H9 (cell line): ENCODE measurements at regions not wholly inside any gene's neighbourhood (a gene's known extent, or its start where the extent isn't known, plus 50 kb on each side); places are given as distances from the start of the nearest gene placed in this dataset.

Experiments used
- DNase-seq: peaks from one replicate; pipeline ENCODE4 v3.0.0-alpha.2; 2017
- H2AFZ ChIP-seq: one replicate; pipeline ENCODE4 v1.6.1; 2013; ENCODE audit warnings: mild to moderate bottlenecking, low read length, control low read depth, moderate library complexity
- H2AK5ac ChIP-seq: 2 replicates; pipeline ENCODE4 v1.6.1; 2013; ENCODE audit warnings: low read length, control low read depth, mixed read lengths; ENCODE audit not compliant: insufficient read length
- H2BK120ac ChIP-seq: one replicate; pipeline ENCODE4 v1.6.1; 2013; ENCODE audit warnings: low read depth, mild to moderate bottlenecking, low read length, control low read depth, inconsistent platforms; ENCODE audit not compliant: poor library complexity, severe bottlenecking
- H2BK12ac ChIP-seq: 2 replicates; pipeline ENCODE4 v1.6.1; 2013; ENCODE audit warnings: low read length, control low read depth, mixed read lengths, low read depth; ENCODE audit not compliant: insufficient read length
- H2BK15ac ChIP-seq: 2 replicates; pipeline ENCODE4 v1.6.1; 2013; ENCODE audit warnings: low read depth, low read length, control low read depth
- H2BK20ac ChIP-seq: one replicate; pipeline ENCODE4 v1.6.1; 2013; ENCODE audit warnings: low read depth, mild to moderate bottlenecking, low read length, control low read depth, inconsistent platforms; ENCODE audit not compliant: poor library complexity, severe bottlenecking
- H2BK5ac ChIP-seq: 2 replicates; pipeline ENCODE4 v1.6.1; 2013; ENCODE audit warnings: low read length, control low read depth, mixed read lengths; ENCODE audit not compliant: insufficient read length
- H3K14ac ChIP-seq: 2 replicates; pipeline ENCODE4 v1.6.1; 2013; ENCODE audit warnings: low read length, control low read depth; ENCODE audit not compliant: insufficient read depth
- H3K18ac ChIP-seq: 2 replicates; pipeline ENCODE4 v1.6.1; 2013; ENCODE audit warnings: low read depth, mild to moderate bottlenecking, mixed read lengths, low read length, control low read depth; ENCODE audit not compliant: insufficient read length
- H3K23ac ChIP-seq: 2 replicates; pipeline ENCODE4 v1.6.1; 2013; ENCODE audit warnings: low read length, control low read depth, mixed read lengths, low read depth; ENCODE audit not compliant: insufficient read length
- H3K23me2 ChIP-seq: 2 replicates; pipeline ENCODE4 v1.6.1; 2013; ENCODE audit warnings: low read depth, mild to moderate bottlenecking, mixed read lengths, low read length, control low read depth; ENCODE audit not compliant: insufficient read length, poor library complexity, severe bottlenecking
- H3K27ac ChIP-seq: 2 replicates; pipeline ENCODE4 v1.5.1; 2013; ENCODE audit warnings: low read length, control low read depth, mixed read lengths, low read depth; ENCODE audit not compliant: insufficient read length
- H3K27me3 ChIP-seq: 2 replicates; pipeline ENCODE4 v1.6.1; 2013; ENCODE audit warnings: low read length, control low read depth, inconsistent platforms; ENCODE audit not compliant: insufficient read depth
- H3K4ac ChIP-seq: 2 replicates; pipeline ENCODE4 v1.6.1; 2013; ENCODE audit warnings: low read depth, mild to moderate bottlenecking, control low read depth, inconsistent platforms, low read length, moderate library complexity
- H3K4me1 ChIP-seq: 2 replicates; pipeline ENCODE4 v1.6.1; 2013; ENCODE audit warnings: low read length, control low read depth, inconsistent platforms; ENCODE audit not compliant: insufficient read depth
- H3K4me2 ChIP-seq: 2 replicates; pipeline ENCODE4 v1.6.1; 2013; ENCODE audit warnings: low read length, control low read depth, mixed read lengths; ENCODE audit not compliant: insufficient read length, insufficient read depth
- H3K56ac ChIP-seq: 2 replicates; pipeline ENCODE4 v1.6.1; 2013; ENCODE audit warnings: low read depth, mild to moderate bottlenecking, mixed read lengths, low read length, control low read depth; ENCODE audit not compliant: insufficient read length
- H3K79me1 ChIP-seq: 2 replicates; pipeline ENCODE4 v1.6.1; 2013; ENCODE audit warnings: low read depth, mild to moderate bottlenecking, moderate library complexity, low read length, control low read depth, inconsistent platforms; ENCODE audit not compliant: insufficient read depth, poor library complexity, severe bottlenecking
- H3K79me2 ChIP-seq: 2 replicates; pipeline ENCODE4 v1.6.1; 2013; ENCODE audit warnings: low read length, control low read depth, inconsistent platforms; ENCODE audit not compliant: insufficient read depth
- H3K9ac ChIP-seq: 2 replicates; pipeline ENCODE4 v1.6.1; 2013; ENCODE audit warnings: low read length, control low read depth, mixed read lengths; ENCODE audit not compliant: insufficient read length; ENCODE audit errors: extremely low read depth
- H3K9me3 ChIP-seq: one replicate; pipeline ENCODE4 v1.6.1; 2013; ENCODE audit warnings: low read depth, low read length, inconsistent platforms; ENCODE audit not compliant: control insufficient read depth
- H3T11ph ChIP-seq: one replicate; pipeline ENCODE4 v1.6.1; 2013; ENCODE audit warnings: mild to moderate bottlenecking, low read length, control low read depth, inconsistent platforms
- H4K20me1 ChIP-seq: one replicate; pipeline ENCODE4 v1.6.1; 2013; ENCODE audit not compliant: control insufficient read depth, insufficient read length, insufficient read depth
- H4K5ac ChIP-seq: 2 replicates; pipeline ENCODE4 v1.6.1; 2013; ENCODE audit warnings: low read depth, mild to moderate bottlenecking, mixed read lengths, low read length, control low read depth; ENCODE audit not compliant: insufficient read length
- H4K8ac ChIP-seq: replicated peaks from 2 replicates; pipeline ENCODE4 v1.6.1; 2013; ENCODE audit warnings: low read length, control low read depth, mixed read lengths, low read depth; ENCODE audit not compliant: insufficient read length
- H4K91ac ChIP-seq: 2 replicates; pipeline ENCODE4 v1.6.1; 2013; ENCODE audit warnings: low read depth, mild to moderate bottlenecking, moderate library complexity, mixed read lengths, low read length, control low read depth; ENCODE audit not compliant: insufficient read length
- H3K27ac Mint-ChIP-seq, 3 experiments: 2 replicates in 2 of 3; 3 replicates in 1 of 3; pipeline ENCODE4 v1.8.0; 2020 to 2021; ENCODE audit warnings: mixed read lengths in 3 of 3, mild to moderate bottlenecking in 1 of 3, moderate library complexity in 1 of 3
- H3K27me3 Mint-ChIP-seq: 2 replicates; pipeline ENCODE4 v1.8.0; 2021; ENCODE audit warnings: low read depth, mild to moderate bottlenecking, moderate library complexity, mixed read lengths
- H3K36me3 Mint-ChIP-seq, 3 experiments: 2 replicates in 2 of 3; 3 replicates in 1 of 3; pipeline ENCODE4 v1.8.0; 2020 to 2021; ENCODE audit warnings: low read depth in 3 of 3, mixed read lengths in 3 of 3; ENCODE audit not compliant: insufficient read depth in 1 of 3
- H3K4me1 Mint-ChIP-seq, 2 experiments: 2 replicates each; pipeline ENCODE4 v1.8.0; 2020; ENCODE audit warnings: mixed read lengths in 2 of 2
- H3K4me3 Mint-ChIP-seq, 2 experiments: 2 replicates in 1 of 2; 3 replicates in 1 of 2; pipeline ENCODE4 v1.8.0; 2020 to 2021; ENCODE audit warnings: mild to moderate bottlenecking in 2 of 2, mixed read lengths in 2 of 2, moderate library complexity in 1 of 2
- H3K9me3 Mint-ChIP-seq, 2 experiments: 2 replicates in 1 of 2; 3 replicates in 1 of 2; pipeline ENCODE4 v1.8.0; 2020; ENCODE audit warnings: mild to moderate bottlenecking in 2 of 2, mixed read lengths in 2 of 2, moderate library complexity in 1 of 2
- WGBS: extraction: QIAGEN DNeasy Blood & Tissue Kit; methylation state at CpG from one replicate; pipeline ENCODE4 v1.1.7; 2013; ENCODE audit warnings: missing lambda C conversion rate, low lambda C conversion rate, mixed read lengths; ENCODE audit not compliant: insufficient read length; ENCODE audit errors: extremely low coverage; 5-methylcytosine and 5-hydroxymethylcytosine counted together
- TF ChIP-seq, protein P1 (sequence below): fragments of 200-600 bp; sonication (generic); conservative IDR thresholded peaks from 3 replicates; pipeline ENCODE4 v1.8.0; 2021; ENCODE audit warnings: antibody characterized with exemption, mild to moderate bottlenecking

DNA sequence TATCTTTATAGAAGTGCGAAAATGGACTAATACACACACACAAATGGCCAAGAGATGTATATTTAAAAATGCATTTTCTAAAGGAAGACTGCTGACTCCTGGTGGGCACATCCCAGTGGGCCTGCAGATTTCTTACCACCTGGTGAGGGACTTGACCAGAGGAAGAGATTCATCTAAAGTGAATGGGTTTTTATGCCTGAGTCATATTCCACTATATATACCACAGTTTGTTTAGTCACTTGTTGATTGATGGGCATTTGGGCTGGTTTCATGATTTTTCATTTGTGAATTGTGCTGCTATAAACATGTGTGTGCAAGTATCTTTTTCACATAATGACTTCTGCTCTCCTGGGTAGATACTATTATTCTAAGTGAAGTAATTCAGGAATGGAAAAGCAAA, 277.3 kb downstream of the SLC16A7 start:
- Mint-ChIP-seq H3K27me3 (no peaks in the 10 kb centered on the region), H3K27ac (no peak overlapping the region; a peak in 1 of 7 replicates), H3K4me3 (no peak overlapping the region), H3K36me3 (peaks cover 0 to 5% (median 0%) of the 10 kb centered on the region in 3 experiments; a peak in 2 of 7 replicates), H3K9me3 (peaks cover 0 to 5% of the 10 kb centered on the region in 2 experiments; a peak in 3 of 5 replicates), H3K4me1 (peaks cover 26 to 30% of the 10 kb centered on the region in 2 experiments)
- Histone ChIP-seq H3K9me3 (no peaks in the 10 kb centered on the region), H4K8ac (no peak overlapping the region), H4K91ac (no peak overlapping the region), H2BK12ac (no peak overlapping the region), H3K23me2 (no peaks in the 10 kb centered on the region), H3K4me2 (no peak overlapping the region), H3K14ac (no peak overlapping the region), H3K4me1 (no peaks in the 10 kb centered on the region; the same call in 1 of the 2 replicates), H2BK15ac (no peak overlapping the region), H3K18ac (no peak overlapping the region), H3K9ac (no peak overlapping the region), H2AK5ac (no peak overlapping the region), H4K20me1 (no peaks in the 10 kb centered on the region), H3K27ac (no peak overlapping the region), H3K4ac (no peak overlapping the region), H3K27me3 (no peaks in the 10 kb centered on the region), H2BK20ac (no peak overlapping the region), H2AFZ (no peak overlapping the region), H4K5ac (no peak overlapping the region), H2BK5ac (no peak overlapping the region), H3K79me1 (no peaks in the 10 kb centered on the region), H3K56ac (no peak overlapping the region), H3K23ac (no peak overlapping the region), H3T11ph (no peak overlapping the region), H2BK120ac (no peak overlapping the region), H3K79me2 (no peaks in the 10 kb centered on the region)
- TF ChIP-seq, protein P1, sequence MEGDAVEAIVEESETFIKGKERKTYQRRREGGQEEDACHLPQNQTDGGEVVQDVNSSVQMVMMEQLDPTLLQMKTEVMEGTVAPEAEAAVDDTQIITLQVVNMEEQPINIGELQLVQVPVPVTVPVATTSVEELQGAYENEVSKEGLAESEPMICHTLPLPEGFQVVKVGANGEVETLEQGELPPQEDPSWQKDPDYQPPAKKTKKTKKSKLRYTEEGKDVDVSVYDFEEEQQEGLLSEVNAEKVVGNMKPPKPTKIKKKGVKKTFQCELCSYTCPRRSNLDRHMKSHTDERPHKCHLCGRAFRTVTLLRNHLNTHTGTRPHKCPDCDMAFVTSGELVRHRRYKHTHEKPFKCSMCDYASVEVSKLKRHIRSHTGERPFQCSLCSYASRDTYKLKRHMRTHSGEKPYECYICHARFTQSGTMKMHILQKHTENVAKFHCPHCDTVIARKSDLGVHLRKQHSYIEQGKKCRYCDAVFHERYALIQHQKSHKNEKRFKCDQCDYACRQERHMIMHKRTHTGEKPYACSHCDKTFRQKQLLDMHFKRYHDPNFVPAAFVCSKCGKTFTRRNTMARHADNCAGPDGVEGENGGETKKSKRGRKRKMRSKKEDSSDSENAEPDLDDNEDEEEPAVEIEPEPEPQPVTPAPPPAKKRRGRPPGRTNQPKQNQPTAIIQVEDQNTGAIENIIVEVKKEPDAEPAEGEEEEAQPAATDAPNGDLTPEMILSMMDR: no peak
- no CpG with 5 or more reads among the region's 1 CpG for WGBS
- no peak for DNase-seq
